Anterior cingulate cortex (tissue), 58 donors: ENCODE measurements at regions not wholly inside any gene's neighbourhood (a gene's known extent, or its start where the extent isn't known, plus 50 kb on each side); places are given as distances from the start of the nearest gene placed in this dataset.
A peak's percentile ranks its signal among the peaks of the same experiment; 100 is the strongest.
"Not testable (repeated sequence)": the region's sequence is repeated elsewhere in the genome, so short reads cannot be mapped to it uniquely, and the experiment has no call there.

Experiments used
- DNase-seq, 58 donors: peaks; one replicate each; lab custom pipeline; 2025; lab: John Stamatoyannopoulos, UW

DNA sequence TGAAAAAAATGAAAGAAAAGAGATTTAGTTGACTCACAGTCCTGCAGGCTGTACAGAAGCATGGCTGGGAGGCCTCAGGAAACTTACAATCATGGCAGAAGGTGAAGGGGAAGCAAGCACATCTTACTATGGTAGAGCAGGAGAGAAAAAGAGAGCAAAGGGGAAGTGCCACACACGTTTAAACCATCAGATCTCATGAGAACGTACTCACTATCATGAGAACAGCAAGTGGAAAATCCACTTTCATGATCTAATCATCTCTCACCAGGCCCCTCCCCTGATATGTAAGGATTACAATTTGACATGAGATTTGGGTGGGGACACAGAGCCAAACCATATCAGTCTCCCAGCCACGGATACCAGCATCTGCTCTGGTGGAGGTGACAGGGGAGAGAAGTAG lies 50.8 kb upstream of the CPOX start:
- no peak for DNase-seq

GRCh38 chr3:98645039-98645438 lies 51.6 kb upstream of the CPOX start:
- no peak for DNase-seq

- no peak for DNase-seq
Measured at GRCh38 chr3:98646680-98647079, 53.3 kb upstream of the CPOX start.

DNA sequence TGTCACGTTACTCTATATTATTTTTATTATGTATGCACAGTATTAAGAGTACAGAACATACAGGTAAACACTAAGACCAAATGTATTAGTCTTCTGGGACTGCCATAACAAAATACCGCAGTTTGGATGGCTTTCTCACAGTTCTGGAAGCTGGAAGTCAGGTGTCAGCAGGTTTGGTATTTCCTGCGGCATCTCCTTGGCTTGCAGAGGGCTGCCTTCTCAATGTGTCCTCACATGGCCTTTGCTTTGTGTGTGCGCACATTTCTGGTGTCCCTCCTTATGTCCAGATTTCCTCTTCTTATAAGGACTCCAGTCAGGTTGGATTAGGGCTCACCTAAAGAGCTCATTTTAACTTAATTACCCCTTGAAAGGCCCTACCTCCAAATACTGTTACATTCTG lies 53.8 kb upstream of the CPOX start:
- no peak for DNase-seq

DNA sequence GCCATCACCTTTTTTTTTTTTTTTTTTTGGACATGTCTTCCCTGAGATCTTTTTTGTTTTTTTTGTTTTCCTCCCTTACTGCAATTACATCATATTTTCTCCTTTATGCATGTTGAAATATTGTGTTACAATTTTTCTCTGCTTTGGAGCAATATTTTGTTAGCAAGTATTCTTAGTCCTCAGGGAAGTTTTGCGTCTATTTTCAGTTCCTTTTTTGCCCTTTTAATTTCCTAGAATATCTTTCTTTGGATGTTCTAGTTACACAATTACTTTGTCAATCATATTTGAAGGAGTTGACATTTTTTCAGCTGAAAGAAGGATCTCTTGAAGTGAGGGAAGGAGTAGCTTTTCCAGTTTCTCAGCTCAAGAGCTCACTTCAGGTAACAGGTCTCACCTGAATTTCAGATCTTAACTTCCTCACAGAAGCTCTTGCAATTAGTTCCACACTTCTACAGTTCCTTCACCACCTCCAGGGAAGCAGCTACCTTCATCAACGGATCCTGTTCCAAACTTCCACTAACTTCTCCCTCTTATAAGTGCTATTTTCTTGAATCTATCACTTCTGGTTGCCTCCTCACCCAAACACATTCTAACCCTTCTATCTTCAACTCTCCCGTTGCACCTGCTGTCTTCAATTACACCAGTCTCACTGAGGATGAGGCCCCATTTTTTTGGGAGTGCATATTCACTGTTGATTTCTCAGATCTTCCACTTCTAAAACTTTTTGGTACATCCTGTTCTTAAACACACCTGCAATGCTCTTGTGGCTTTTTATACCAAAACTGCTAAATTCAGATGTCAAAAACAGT lies 57.8 kb upstream of the CPOX start:
- no peak for DNase-seq

DNA sequence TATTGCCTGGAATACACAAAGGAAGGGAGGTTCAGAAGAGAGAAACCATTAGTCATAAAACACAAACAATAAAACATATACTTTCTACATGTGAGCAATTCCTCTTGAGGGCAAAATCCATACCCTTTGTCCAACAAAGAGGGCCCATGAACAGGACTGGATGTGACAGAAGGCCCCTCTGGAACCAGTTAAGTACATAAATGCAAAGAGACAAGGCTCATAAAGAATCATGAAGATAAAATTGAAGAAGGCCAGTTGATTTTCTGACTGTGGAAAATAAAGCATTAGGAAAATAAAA lies 58.3 kb upstream of the CPOX start:
- no peak for DNase-seq

DNA sequence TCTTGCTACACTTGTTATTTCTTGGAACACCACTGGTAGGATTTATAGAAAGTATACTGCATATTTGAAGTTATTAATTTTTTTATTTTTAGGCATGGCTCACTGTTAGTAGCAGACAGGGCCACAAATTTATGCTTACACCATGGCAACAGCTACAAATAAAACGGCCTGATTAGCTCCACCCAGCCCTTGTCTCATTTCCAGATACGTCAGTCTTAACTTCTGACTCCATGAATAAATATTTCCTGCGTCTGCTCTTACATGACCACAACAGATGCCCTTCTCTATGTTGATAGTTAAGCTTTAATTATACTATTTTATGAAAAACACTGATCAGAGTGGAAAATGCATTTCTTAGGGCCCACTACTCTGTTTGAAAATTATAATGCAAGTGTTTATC lies 62.3 kb upstream of the CPOX start:
- no peak for DNase-seq

- DNase-seq = peak in 4 of 58 donors; percentile 1 to 22 (median 4)
Measured at GRCh38 chr3:98657457-98657856, 64.0 kb upstream of the CPOX start.

DNA sequence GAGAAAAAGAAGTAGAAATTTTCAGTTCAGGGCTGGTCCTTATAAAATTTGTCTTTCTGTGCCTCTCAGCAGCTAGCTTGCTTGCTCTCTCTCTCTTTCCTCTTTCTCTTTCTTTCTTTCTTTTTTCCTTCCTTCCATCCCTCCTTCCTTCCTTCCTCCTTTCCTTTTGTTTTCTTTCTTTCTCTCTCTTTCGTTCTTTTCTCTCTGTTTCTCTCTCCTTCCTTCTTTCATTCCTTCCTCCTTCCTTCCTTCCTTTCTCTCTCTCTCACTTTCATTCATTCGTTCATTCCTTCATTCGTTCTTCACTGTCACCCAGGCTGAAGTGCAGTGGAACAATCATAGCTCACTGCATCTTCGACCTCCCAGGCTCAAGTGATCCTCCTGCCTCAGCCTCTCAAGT lies 69.3 kb upstream of the CPOX start:
- DNase-seq = no peak

GRCh38 chr3:98670020-98670419 lies 76.6 kb upstream of the CPOX start:
- DNase-seq = no peak

DNA sequence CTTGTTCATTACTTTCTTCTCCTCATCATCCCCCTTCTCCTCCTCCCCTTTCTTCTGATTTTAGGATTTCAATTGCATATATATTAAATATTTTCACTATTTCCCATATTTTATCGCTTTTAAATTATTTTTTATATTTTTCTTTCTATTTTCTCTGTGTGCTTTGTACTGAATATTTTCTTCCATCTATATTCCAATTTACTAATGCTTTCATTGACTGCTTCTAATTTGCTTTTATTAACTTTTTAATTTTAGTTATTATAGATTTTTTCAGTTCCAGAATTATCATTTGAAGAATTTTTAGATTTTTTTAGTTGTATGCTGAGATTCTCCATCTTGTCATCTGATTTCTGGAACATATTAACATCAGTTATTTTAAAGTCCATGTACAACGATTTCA lies 83.2 kb upstream of the ST3GAL6 start:
- DNase-seq = no peak

GRCh38 chr3:98680723-98681122 lies 82.4 kb upstream of the ST3GAL6 start:
- no peak for DNase-seq

DNA sequence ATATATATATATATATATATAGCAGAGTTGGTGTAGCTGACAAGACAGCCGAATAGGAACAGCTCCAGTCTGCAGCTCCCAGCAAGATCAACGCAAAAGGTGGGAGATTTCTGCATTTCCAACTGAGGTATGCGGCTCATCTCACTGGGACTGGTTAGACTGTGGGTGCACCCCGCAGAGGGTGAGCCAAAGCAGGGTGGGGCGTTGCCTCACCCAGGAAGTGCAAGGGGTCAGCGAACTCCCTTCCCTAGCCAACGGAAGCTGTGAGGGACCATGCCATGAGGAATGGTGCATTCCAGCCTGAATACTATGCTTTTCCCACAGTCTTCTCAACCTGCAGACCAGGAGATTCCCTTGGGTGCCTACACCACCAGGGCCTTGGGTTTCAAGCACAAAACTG lies 81.7 kb upstream of the ST3GAL6 start:
- DNase-seq = no peak

GRCh38 chr3:98682391-98682790 lies 80.7 kb upstream of the ST3GAL6 start:
- DNase-seq = not testable (repeated sequence)

- no peak for DNase-seq
Measured at GRCh38 chr3:98688363-98688762, 74.8 kb upstream of the ST3GAL6 start.

GRCh38 chr3:98690876-98691275 lies 72.3 kb upstream of the ST3GAL6 start:
- no peak for DNase-seq

DNA sequence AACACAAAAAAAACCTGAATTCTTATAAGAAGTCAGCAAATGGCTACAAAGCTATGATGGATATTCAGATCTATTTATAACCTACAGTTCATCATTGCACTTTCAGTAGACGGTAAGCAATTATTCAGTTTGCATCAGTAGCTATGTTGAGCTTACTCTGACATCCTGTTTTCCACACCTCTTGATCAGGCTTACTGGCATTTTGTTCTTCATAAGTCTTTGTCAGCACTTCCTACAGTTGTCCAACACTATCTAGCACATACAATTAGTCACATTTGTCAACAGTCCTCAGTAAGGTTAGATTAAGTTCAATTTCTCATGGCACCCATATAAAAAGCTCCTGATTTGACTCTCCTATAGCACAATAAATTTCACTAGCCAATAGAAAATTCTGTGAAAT lies 71.2 kb upstream of the ST3GAL6 start:
- no peak for DNase-seq

DNA sequence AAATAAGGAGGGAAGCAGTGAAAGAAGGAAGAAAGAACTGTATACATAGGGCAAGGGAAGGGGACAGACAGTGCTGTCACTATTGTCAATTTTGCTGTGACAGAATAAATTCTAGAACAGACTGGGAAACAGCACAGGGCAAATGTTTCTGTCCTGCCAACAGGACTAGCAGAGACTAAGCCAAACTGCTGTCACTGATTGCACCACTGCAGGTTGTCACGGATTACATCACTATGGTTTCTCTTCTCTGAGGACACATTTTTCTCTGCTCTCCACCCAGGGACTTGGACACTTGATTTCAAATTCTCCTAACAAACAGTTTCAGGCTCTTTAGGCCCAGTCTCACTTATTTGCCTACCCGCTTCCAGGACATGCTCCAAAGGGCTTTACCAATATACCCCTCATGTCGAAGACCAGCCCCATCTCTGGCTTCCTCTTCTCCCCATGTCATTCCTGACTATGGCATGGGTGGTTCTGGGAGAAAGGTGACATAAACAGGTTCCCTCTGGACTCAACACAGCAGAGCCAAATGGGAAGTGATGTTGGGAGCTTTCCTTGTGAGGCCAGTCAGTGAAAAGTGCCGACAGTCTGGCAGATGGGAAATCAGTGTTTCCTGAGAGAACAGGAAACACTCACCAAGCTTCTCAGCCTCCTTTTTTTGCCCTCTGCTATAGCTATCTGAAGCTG lies 70.2 kb upstream of the ST3GAL6 start:
- DNase-seq = no peak

- DNase-seq = no peak
Measured at GRCh38 chr3:98695796-98696195, 67.3 kb upstream of the ST3GAL6 start.

DNA sequence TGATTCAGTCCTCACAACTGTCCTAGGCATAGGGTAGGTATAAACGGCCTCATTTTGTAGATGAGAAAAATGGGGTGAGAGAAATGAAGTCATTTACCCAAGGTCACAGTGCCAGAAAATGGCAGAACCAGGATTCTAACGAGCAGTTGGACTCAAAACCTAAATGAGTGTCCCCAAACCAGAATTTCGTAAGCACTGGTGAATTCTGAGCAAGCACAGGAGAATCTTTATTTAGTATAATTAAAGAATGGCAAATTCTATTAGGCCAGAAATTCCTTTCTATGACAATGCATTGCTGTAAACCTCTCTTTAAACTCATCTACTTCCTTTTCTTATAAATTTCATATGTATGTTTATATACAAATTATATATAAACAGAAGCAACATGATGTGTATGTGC lies 66.8 kb upstream of the ST3GAL6 start:
- DNase-seq = not testable (repeated sequence)

DNA sequence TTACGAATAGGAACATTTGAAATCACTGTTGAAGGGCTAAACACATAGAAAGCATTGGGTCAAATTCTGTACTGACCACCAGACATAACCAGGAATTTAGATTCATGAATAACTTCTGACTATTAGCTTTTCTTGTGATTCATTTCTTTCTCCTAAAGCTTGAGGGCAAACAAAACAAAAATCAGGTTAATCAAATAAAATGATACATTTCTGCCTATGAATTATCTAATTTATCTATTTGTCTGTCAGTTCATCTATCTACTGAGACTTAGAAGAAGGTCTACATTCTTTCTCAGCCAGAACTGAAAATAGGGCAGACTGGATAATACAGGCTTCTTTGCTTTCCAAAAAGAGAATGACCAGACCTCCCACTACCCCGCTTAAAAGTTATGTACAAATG lies 65.9 kb upstream of the ST3GAL6 start:
- DNase-seq = no peak

DNA sequence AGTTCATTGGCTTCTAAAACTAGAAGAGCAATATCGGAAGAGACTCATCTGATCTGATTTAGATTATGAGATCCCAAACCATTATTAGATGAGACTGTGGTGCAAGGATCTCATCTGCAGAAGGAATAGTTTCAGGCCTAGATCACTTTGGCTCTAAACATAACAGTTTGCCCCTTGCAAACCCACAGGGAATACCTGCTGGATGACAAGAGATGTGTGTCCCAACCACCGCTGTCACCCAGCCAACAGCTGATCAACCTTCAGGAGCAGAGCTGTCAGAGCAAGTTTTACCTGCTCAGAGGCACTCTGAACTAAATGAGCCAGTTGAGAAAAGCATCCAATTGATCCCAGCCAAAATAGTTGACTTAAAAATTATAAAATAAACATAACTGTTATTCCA lies 64.0 kb upstream of the ST3GAL6 start:
- DNase-seq = no peak
